ENCODE measurements at regions not wholly inside any gene's neighbourhood (a gene's known extent, or its start where the extent isn't known, plus 50 kb on each side); places are given as distances from the start of the nearest gene placed in this dataset.
"Not testable (repeated sequence)": the region's sequence is repeated elsewhere in the genome, so short reads cannot be mapped to it uniquely, and the experiment has no call there.

DNA sequence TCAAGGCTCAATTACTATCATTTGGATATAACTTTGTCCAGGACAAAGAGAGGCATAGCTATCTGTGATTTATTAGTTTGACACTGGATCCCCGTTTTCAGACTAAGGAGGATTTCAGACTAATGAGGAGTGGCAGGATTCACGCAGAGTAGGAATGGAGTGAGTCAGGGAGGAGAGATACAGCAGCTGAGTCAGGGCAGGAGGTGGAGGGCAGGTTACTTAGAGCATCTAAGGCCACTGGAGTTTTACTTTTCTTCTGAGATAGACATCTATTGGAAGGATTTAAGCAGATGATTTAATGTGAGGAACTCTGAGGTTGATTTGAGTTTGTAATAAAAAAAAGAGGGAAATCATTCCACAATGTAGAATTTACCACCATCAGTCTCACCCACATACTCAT, 110.6 kb downstream of the RPIA start:
- not testable (repeated sequence) for DNase-seq

GRCh38 chr2:88807237-88807962, 115.9 kb downstream of the RPIA start:
- DNase-seq: no peak

DNA sequence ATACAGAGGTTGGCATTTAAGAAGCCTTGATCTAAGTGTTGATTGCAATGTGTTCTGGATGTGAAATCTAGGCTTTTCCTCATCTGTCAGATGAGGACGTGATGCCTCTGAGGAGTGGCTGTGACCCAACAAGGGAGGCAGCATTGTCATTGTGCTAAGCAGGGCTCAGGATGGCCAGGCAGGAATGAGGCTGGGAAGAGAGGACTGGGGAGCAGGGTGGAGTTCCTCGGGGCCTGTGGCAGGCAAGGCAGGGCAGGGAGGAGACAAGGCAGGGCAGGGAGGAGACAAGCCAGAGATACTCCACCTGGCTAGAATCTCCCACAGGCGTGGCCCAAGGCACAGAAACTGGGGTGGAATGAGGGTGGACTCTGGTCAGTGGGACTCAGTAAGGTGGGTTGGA, 116.6 kb downstream of the RPIA start:
- DNase-seq: no peak

DNA sequence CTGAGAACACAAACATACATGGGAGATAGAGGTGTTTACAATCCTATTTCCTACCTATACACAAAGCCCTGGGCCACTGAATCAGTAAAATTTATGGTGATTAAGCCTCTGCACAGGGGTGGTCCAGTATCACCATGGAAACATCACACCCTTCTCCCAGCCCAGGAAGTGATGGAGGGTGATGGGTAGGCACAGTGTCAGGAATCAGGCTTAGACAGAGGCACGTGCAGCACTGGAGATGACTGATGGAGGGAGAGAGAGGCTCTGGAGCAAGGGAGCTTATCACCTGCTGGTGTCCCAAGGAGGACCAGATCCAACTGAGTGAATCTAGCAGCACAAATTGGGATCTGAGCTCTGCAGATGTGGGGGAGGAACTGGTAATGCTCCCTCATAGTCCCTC, 117.2 kb downstream of the RPIA start:
- no peak for DNase-seq

- no peak for DNase-seq
These were observed 117.7 kb downstream of the RPIA start for GRCh38 chr2:88809216-88809615.

DNA sequence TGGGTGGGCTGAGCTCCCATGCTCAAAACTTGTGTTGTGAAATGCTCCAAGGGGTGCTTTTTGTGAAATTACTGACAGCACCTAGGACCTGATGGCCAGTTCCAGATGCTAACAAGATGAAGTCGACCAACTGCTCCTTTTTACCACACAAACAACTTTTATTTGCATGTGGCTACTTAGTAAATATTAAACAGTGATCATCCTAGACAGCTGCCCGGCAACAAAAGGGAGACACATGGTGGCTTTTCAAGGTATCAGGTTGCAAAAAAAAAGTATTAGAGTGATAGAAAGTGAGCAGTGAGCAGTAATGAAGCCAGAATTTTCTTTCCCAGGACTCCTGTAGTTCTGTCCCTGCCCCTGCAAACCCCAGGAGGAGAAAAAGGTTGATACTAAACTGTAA, 118.5 kb downstream of the RPIA start:
- no peak for DNase-seq

DNA sequence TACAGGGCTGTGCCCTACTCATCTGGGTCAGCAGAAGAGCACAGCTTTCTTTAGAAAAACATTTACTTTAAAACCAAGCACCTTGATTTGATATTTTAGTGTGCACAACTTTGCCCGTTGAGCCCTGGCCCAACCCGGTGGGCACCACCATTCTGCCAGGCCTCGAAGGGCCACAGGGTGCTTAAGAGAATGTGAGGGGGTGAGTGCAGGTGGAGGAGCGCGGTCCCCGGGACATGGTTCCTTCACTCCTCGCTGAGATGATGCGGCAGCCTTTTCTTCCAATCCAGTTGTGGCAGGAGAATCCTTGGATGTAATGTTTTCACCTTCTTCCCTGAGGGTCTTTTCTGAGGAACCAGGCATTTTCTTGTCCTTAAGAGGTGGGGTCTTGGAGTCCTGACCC, 119.0 kb downstream of the RPIA start:
- DNase-seq: no peak

GRCh38 chr2:88811233-88811632, 119.8 kb downstream of the RPIA start:
- DNase-seq: no peak

- no peak for DNase-seq
These were observed 120.2 kb downstream of the RPIA start for GRCh38 chr2:88811681-88812080.

DNA sequence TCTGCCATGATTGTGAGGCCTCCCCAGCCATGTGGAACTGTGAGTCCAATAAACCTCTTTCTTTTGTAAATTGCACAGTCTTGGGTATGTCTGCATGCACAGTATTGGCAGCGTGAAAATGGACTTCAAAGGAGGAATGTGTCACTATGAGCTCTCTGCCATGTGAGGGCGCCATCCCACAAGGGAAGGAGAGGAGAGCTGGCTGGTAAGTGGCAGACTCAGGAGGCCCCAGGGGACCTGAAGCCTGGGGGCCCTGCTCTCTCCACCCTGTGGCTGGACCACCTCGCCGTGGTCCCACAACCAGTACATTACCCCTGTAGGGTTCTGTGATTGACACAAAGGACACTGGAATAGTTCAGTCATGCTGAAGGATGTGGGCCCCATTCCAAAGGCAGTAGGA, 122.1 kb downstream of the RPIA start:
- no peak for DNase-seq

GRCh38 chr2:88815282-88815681, 123.8 kb downstream of the RPIA start:
- no peak for DNase-seq

DNA sequence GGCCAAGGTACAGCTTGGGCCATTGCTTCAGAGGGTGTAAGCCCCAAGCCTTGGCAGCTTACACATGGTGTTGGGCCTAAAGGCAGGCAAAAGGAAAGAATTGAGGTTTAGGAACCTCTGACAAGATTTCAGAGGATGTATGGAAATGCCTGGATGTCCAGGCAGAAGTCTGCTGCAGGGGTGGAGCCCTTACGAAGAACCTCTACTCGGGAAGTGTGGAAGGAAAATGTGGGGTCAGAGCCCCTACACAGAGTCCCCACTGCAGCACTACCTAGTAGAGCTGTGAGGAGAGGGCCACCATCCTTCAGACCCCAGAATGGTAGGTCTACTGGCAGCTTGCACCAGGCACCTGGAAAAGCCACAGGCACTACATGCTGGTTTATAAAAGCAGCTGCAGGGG, 124.2 kb downstream of the RPIA start:
- no peak for DNase-seq

- no peak for DNase-seq
These were observed 126.9 kb downstream of the RPIA start for GRCh38 chr2:88818381-88818780.

DNA sequence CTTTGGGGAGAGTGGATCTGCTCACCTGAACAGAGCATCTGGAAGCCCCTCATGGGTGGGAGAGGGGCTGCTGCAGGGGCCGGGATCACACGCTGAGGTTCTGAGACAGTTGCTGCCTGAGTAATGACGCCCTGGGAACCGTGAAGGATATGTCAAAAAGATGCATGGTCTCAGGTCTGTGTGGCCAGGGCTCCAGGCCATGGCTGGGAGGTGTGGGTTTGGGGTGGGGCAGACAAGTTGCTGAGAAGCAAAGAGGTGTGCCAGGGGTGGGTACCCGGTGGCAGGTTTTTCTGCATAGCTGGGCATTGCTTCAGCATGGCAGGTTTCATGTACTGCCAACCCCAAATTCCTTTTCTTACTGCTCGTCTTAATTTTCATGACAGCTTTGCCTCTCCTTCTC, 133.5 kb downstream of the RPIA start:
- no peak for DNase-seq

DNA sequence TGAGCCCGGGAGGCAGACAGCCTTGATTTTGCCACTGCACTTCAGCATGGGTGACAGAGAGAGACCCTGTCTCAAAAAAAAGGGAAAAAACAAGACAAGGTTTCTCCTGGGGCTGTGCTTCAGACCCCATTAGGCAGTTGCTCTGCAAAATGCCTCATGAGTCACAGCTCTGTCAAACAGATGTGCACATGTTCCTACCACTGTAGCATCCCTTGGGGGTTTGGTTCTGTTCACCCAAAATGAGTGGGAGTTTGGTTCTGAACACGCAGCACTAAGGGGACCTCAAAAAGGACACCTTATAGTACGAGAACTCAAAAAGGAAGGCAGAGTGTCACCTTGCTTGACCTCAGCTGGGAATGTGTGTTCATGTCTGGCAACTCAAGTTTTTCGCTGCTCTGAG, 134.9 kb downstream of the RPIA start:
- DNase-seq: no peak

DNA sequence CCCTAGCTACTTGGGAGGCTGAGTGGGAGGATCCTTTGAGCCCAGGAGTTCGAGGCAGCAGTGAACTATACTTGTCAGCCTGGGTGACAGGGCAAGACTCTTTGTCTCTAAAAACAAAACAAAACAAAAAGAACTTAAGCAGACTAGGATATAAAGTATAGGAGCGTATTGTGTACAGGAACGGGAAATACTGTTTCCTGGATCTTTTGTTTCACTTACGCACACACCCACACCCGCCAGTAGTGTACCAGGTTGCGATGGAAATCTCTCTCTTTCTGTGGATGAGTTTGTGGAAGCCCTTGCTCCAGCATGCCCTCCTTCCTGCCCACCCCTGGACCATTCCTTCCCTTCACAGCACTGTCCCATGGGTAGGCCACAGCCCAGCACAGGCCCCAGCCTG, 136.3 kb downstream of the RPIA start:
- no peak for DNase-seq

- DNase-seq: no peak
These were observed 137.1 kb downstream of the RPIA start for GRCh38 chr2:88828397-88829137.

GRCh38 chr2:88829607-88830463, 138.4 kb downstream of the RPIA start:
- DNase-seq: no peak

DNA sequence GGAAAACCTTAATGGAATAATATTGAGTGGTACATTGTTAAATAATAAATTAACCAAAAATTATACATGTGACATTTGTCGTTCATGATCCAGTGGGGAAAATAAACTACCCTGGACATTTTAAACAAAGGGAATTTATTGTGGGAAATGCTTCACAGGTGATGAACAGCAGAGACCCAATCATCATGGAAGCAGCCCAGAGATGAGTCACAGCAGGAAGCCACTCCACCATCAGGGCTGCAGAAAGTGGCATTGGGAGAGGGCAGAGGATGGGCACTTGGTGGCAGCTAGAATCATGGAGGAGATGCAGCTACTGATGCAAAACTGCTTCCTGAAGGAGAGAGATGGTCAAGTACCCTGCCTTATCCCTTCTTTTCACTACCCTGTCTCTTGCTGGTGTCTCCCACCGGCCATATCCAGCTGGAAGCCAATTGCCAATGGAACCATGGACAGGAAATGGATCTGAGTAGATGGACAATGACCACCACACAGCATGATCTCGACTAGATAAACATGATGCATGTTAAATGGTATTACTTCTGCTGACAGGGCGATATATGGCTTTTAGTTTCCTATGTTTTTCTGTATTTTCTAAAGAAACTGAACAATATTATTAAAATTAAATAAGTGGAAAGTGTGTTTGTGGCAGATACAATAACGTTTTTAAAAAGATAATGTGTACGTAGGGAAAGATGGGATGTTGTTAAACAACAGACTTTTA, 139.8 kb downstream of the RPIA start:
- no peak for DNase-seq

DNA sequence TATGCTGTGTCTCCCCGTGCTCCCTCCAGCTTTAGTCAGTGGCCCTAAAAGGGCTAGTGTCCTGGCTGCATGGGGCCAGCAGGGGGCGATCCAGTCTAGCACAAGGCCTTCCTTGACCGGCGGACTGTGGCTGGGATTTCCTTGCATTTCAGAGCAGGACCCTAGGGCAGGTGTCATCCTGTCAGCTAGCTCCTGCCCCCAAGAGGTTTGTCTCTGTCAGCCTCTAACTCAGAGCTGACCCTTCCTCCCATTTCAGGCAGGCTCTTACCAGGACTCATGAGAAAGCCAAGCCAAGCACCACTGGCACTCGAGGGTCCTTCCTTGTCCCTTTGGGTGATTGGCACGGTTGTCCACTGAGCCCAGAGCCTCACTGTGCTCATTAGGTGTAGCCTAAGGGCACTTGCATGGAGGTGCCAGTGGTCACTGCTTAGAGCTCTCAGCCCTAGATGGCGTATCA, 140.3 kb downstream of the RPIA start:
- DNase-seq: peak in 2 of 5 donors; percentile 5 to 28

DNA sequence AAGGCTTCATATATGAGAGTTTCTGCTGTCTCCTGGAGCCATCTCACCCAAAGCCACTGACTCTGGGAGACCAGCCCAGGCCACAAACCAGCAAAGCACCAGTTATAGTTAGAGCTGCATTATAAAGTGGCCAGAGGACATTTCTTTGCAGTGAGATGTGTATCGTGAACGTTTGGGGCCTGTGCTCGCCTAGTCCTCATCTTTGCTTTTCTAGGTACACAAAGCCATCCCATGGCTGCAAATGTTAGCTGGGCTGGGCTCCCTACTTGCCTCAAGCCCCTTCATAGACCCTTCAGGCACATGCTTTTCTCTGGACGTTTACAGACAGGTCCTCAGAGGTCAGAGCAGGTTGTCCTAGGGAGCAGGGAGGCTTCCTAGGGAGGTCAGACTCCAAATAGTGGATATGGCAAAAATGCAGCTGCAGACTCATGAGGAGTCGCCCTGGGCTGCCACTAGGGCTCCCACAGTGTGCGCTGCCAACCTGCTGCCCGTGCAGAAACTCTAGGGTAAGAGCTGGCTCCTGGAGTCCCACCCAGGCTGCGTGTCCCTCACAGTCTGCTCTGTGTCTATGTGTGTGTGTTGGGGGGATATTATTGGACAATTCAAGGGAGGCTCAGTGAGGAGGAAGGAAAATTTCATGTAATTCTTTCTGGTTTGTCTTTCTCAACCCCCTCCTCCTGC, 141.0 kb downstream of the RPIA start:
- DNase-seq: no peak

DNA sequence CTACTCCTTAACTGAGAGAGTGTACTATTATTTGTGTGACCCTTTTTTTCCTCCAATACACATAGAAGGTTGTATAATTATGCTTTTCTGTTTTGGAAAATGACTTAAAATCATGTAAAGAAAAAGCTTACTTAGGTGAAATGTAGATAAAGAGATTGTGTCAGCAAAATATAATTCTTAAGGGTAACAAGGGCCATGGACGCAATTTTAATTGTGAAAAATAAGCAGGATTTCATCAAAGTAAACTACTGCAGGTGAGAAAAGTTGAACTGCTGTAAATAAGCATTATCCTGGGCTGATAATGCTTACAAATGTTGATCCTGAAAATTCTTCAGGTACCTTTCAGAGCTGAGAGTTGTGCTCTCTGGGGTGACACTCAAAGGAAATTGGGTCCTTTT, 141.5 kb downstream of the RPIA start:
- no peak for DNase-seq

Data from T-helper 1 cell (primary cell).